CMK (cell line): ENCODE measurements at regions not wholly inside any gene's neighbourhood (a gene's known extent, or its start where the extent isn't known, plus 50 kb on each side); places are given as distances from the start of the nearest gene placed in this dataset.

ENCODE experiments used
- DNase-seq: peaks from one replicate; pipeline ENCODE4 v3.0.0-alpha.2; 2010; ENCODE audit warnings: low read depth

GRCh38 chr13:107466326-107467099, 748.8 kb downstream of the LIG4 start:
- DNase-seq: no peak

GRCh38 chr13:107462501-107462900, 752.8 kb downstream of the LIG4 start:
- DNase-seq: no peak

GRCh38 chr13:107461751-107462150, 753.6 kb downstream of the LIG4 start:
- no peak for DNase-seq

GRCh38 chr13:107459430-107459829, 755.9 kb downstream of the LIG4 start:
- no peak for DNase-seq

- DNase-seq: no peak
These were observed 757.1 kb downstream of the LIG4 start for GRCh38 chr13:107458269-107458668.

- no peak for DNase-seq
These were observed 757.6 kb downstream of the LIG4 start for GRCh38 chr13:107457686-107458085.

GRCh38 chr13:107456431-107456830, 758.9 kb downstream of the LIG4 start:
- no peak for DNase-seq

- no peak for DNase-seq
These were observed 762.5 kb downstream of the LIG4 start for GRCh38 chr13:107452833-107453232.

- DNase-seq: peak; percentile 7
These were observed 764.4 kb downstream of the LIG4 start for GRCh38 chr13:107450931-107451330.

GRCh38 chr13:107450431-107450830, 764.9 kb downstream of the LIG4 start:
- DNase-seq: no peak

- DNase-seq: no peak
These were observed 767.7 kb downstream of the LIG4 start for GRCh38 chr13:107447591-107447990.

GRCh38 chr13:107441279-107441678, 774.1 kb downstream of the LIG4 start:
- no peak for DNase-seq

GRCh38 chr13:107438251-107438650, 777.1 kb downstream of the LIG4 start:
- DNase-seq: no peak

GRCh38 chr13:107434347-107434746, 781.0 kb downstream of the LIG4 start:
- no peak for DNase-seq

GRCh38 chr13:107427536-107427935, 787.8 kb downstream of the LIG4 start:
- no peak for DNase-seq

GRCh38 chr13:107422421-107422820, 792.9 kb downstream of the LIG4 start:
- no peak for DNase-seq

GRCh38 chr13:107421951-107422350, 793.4 kb downstream of the LIG4 start:
- DNase-seq: no peak

GRCh38 chr13:107421028-107421427, 794.3 kb downstream of the LIG4 start:
- DNase-seq: no peak

- DNase-seq: no peak
These were observed 802.3 kb downstream of the LIG4 start for GRCh38 chr13:107413005-107413404.

- no peak for DNase-seq
These were observed 808.3 kb downstream of the LIG4 start for GRCh38 chr13:107407074-107407473.

- DNase-seq: no peak
These were observed 819.2 kb downstream of the LIG4 start for GRCh38 chr13:107395927-107396662.

GRCh38 chr13:107392205-107392604, 823.1 kb downstream of the LIG4 start:
- DNase-seq: no peak

GRCh38 chr13:107387525-107387924, 819.6 kb upstream of the ARGLU1 start:
- no peak for DNase-seq
